Activated naive CD8-positive, alpha-beta T cell treated with anti-CD3 and anti-CD28 coated beads, Interleukin-2, amount 50 U/mL, for 16 hours (primary cell): ENCODE measurements at regions not wholly inside any gene's neighbourhood (a gene's known extent, or its start where the extent isn't known, plus 50 kb on each side); places are given as distances from the start of the nearest gene placed in this dataset.

Source experiments
- DNase-seq: peaks from one replicate; pipeline ENCODE4 v3.0.0-alpha.2; 2020; ENCODE audit warnings: low read depth, low spot score

DNA sequence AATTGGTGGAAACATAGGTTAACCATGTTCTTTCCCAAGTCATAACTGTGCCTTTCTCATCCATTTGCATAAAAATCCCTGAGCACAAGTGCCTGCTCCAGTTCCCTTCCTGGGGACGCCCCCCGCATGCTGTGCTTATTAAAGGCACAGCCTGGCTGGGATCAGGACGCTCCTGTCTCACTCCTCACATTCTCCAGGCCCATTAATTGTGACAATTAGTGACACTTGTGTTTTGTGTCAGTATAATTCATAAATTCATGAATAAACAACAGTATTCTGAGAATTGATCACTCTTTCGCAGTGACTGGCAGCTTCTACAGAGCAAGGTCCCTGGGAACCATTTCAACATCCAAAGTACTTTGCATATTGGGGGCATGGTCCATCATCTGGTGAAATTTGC lies 1354.4 kb downstream of the TBC1D22A start:
- DNase-seq, result no peak

DNA sequence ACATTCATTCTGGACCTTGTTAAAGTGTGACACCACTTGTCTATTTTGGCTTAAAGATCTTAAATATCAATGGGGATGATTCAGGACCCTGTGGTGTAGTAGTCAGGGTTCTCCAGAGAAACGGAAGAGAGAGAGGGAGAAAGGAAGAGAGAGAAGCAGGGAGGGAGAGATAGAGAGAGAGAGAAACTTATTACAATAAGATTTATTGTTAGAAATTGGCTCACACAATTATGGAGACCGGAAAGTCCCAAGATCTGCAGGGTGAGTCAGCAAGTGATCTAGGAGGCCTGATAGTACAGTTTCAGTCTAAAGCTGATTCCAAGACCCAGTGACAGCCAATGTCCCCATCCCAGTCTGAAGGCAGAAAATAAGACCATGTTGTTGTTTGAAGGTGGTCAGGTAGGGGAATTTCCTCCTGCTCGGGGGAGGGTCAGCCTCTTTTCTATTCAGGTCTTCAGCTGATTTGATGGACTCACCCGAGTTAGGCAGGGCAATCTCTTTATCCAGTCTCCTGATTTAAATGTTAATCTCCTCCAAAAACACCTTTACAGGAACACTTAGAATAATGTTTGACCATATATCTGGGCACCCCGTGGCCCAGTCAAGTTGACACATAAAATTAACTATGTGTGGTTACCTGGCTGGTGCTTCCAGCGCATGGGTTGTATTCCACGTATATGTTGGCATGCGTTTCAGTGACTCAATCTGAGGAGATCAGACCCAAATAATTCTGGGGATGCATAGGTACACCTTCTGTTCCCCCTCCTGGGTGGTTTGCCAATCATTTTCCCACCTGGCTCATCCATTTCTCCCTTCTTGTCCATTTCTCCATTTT lies 1350.5 kb downstream of the TBC1D22A start:
- no peak for DNase-seq

- no peak for DNase-seq
These were observed 1344.3 kb downstream of the TBC1D22A start for GRCh38 chr22:48106715-48107259.

- no peak for DNase-seq
These were observed 1343.8 kb downstream of the TBC1D22A start for GRCh38 chr22:48106215-48106614.

DNA sequence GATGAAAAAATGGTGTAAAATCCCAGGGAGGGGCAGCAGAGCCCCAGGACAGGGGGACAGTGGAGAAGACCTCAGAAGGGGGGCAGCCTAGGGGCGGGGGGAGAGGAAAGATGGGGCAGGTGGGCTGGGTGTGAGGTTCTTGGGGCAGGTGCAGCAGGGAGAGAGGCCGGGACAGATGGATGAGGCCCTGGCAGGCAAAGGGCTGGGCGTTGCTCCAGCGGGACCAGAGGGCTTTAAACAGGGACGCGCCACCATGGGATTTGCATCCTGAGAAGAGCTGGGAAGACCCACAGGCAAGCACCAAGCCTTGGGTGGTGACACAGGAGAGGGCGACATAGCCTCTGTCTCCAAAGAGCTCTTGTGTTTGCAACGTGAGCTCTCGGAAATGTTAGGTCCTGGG lies 1342.8 kb downstream of the TBC1D22A start:
- no peak for DNase-seq

DNA sequence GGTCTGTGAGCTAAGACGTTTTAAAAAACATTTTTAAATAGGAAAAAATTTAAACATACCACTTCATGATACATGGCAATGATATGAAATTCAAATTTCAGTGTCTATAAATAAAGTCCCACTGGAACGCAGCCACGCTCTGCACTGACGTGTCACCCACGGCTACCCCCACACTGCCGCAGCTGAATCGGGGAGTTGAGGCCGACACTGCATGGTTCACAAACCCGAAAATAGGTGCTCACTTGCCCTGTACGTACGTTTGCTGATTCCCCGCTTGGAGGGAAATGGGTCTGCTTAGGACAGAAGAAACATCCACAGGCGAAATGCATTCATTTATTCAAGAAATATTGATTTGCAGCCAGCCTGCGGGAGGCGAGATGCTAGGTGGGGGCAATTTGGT lies 1342.3 kb downstream of the TBC1D22A start:
- DNase-seq, result no peak

GRCh38 chr22:48104102-48104738 lies 1341.8 kb downstream of the TBC1D22A start:
- DNase-seq, result no peak

DNA sequence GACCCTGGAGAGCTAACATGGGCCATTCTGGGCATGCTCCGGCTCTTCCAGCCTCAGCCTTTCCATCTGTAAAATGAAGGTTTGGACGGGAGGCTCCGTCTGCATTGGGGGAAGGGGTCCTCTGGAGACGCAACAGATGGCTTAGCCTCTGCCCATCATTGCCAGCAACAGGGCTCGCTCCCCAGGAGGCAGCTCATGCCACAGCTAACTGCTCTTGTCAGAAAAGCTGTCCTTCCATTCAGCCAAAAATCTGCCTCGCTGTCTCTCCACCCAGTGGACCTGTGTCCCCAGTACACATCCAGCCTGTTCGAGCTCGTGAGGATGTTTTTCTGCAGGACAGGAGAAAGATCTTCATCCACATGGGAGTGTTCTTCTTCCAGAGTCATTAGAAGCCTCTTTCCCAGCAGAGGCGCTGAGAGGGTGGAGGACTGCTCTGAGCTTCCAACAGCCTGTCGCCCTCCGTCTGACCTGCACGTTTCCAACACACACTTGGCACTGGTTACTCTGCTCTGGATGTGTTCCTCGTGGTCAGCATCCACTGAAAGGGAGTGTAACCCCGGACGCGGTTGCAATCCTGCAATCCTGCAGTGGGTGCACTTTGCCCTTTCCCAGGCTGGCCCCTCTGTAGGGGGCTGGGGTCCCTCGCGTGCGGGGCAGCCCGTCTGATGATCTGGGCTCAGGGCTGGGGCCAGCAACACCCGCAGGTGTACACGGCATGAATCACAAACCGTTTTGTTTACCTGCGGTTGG lies 1340.9 kb downstream of the TBC1D22A start:
- no peak for DNase-seq

- DNase-seq, result no peak
These were observed 1340.1 kb downstream of the TBC1D22A start for GRCh38 chr22:48102581-48102980.

DNA sequence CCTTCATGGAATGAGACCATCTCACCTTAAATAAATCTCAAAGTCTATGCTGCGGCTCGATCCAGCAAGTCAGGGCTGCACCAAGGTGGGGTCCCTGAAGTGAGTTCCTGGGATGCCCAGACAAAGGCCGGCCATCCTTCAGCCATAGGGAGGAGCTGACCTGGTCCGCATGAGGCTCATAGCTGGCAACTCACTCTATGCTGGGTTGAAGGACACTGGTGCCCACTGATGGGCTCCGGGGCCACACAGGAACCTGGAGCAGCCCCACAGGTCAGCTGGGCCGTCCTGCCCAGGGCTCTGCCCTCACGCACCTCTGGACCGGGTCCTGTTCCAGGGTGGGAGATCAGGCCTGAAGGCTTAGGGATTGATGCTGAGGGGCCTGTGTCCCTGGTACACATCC lies 1339.3 kb downstream of the TBC1D22A start:
- no peak for DNase-seq

DNA sequence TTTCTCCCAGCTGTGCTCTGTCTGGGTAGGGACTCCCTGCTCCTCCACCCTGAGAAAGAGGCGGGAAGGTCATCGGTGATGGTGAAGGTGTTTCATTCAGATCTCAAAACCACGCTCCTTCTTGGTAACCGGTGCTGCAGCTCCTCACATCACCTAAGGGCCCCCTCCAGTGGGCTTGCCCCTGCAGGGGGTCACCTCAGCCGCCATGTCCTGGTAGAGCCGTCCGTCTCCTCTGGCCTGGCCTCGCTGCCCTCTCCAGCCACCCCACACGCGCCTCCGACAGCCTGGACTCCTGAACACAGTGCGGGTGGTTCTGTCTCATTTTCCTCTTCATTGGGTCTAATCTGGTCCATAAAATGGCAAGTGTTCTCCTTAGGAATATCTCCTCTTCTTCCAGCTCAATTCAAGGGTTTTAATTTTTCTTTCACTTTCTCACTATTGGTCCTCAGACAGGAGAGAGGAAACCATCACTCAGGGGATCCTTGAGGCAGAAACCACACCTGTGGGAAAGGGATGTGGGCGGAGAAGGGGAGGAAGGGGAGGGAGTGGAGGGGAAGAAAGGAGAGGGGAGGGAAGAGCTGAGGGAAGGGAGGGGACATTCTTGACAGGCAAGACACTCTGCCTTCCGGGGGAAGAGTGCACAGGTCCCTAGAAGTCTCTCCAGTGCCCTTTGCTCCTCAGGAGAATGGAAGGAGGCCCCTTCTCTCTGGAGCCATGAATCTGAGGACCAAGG lies 1338.4 kb downstream of the TBC1D22A start:
- no peak for DNase-seq

- no peak for DNase-seq
These were observed 1337.2 kb downstream of the TBC1D22A start for GRCh38 chr22:48099671-48100070.

DNA sequence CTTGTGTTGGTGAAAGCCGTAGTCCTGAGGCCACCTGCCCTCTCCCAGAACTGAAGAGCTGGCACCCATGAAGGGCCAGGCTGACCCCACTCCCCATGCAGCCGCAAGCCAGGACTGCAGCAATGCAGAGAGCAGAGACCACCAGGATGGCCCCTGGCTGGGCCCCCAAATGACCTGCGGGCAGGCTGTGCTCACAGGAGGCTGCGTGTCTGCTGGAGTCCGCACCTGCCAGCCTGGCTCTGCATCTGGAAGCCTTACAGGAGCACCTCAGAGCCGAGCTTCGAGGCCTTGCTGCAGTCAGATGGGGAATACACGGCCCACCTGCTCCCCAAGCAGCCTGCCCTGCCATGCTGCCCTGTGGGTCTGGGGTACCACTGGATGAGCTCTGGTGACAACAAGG lies 1336.8 kb downstream of the TBC1D22A start:
- DNase-seq, result no peak

- no peak for DNase-seq
These were observed 1336.4 kb downstream of the TBC1D22A start for GRCh38 chr22:48098921-48099245.

- DNase-seq, result no peak
These were observed 1335.9 kb downstream of the TBC1D22A start for GRCh38 chr22:48098243-48098920.

- no peak for DNase-seq
These were observed 1335.3 kb downstream of the TBC1D22A start for GRCh38 chr22:48097723-48098122.

DNA sequence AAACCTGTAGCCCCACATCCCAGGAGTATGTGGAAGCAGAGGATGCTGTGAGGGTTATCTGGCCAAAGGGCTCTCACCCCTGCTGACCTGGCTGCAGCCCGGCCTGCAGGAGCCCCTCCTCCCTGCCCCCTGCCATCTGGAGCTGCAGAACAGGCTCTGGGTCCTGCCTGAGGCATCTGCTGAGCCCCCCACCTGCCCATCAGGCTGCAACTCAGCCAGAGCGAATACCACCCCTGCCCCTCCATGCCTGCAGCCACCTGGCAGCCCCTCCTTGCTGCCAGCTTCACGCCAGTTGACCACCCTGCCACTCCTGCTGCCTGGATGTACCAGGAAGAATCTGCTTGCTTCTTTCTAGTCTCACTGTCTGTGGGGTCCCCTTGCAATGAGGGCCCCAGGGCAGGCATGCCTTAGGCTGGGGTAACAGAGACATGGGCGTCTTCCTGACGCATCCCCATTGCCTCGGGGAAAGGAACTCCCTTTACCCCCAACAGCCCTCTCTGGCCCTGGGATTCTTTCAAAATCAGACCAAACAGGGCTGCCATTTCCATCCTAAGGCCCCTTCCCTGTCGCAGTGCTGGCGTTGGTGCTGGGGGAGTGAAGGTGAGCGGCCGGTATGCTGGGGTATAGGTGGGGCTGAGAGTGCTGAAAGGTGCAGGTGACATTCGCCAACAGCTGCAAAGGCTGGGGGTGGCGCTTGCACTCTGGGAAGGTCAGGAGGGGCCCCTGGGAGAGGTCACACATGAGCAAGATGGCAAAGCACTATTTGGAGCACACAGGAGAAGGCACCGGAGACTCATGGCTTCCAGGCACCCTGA lies 1334.6 kb downstream of the TBC1D22A start:
- DNase-seq, result no peak

DNA sequence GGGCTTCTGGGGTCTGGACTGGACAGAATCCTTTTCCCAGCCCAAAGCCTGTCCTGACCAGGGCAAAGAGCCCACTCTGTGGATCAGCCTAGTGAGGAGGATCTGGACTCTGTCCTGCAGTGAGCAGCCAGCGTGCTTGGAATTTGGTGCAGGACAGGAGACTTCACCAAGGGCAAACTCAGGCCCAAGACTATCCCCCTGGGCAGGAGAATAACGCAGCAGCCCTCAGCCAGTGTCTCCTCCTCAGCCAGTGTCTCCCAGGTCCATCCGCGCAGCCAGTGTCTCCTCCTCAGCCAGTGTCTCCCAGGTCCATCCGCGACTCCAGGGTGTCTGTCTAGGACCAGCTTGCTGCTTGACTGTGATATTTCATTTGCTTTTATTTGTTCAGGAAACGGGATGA lies 1334.0 kb downstream of the TBC1D22A start:
- DNase-seq, result no peak

GRCh38 chr22:48093981-48094380 lies 1331.5 kb downstream of the TBC1D22A start:
- DNase-seq, result no peak

GRCh38 chr22:48092866-48093265 lies 1330.4 kb downstream of the TBC1D22A start:
- no peak for DNase-seq
